ENCODE measurements at regions not wholly inside any gene's neighbourhood (a gene's known extent, or its start where the extent isn't known, plus 50 kb on each side); places are given as distances from the start of the nearest gene placed in this dataset.
"Not testable (repeated sequence)": the region's sequence is repeated elsewhere in the genome, so short reads cannot be mapped to it uniquely, and the experiment has no call there.

GRCh38 chr6:27157459-27158315 lies 89.8 kb upstream of the PRSS16 start:
- peak in 1 of 2 donors; percentile 69 for DNase-seq

GRCh38 chr6:27158316-27158643 lies 89.2 kb upstream of the PRSS16 start:
- DNase-seq, result no peak

- no peak for DNase-seq
Measured at GRCh38 chr6:27159725-27160124, 87.8 kb upstream of the PRSS16 start.

DNA sequence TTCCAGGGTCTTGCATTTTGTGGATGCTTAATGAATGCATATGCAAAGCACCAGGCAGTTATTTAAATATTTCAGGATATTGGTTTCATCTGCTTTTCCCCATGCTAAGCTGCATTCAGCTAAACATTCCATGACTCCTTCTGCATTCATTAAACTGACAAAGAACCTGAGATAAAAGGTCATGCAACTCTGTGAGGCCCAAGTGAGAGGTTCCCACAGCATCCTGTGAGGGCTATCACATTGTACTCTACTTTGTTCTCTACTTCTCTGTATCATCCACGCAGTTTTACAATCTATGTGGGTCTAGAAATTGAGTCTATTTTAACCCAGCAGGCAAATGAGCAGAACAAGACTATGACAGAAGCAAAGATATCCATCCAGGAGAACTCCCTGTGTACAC lies 86.4 kb upstream of the PRSS16 start:
- no peak for DNase-seq

DNA sequence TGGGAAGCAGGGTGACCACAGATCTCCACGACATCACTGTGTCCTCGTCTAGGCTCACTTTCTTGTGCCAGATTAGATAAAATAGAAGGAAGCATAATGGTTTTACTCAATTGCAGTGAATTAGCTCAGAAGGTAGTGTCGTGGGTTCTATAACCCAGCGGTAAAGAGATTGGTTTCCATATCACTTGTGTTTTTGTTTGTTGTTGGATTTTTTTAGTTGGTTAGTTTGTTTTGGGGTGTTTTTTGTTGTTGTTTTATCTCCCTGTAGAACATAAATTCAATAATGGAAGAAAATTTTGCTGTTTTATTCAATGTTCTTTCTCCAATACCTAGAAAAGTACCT lies 85.9 kb upstream of the PRSS16 start:
- DNase-seq, result no peak

DNA sequence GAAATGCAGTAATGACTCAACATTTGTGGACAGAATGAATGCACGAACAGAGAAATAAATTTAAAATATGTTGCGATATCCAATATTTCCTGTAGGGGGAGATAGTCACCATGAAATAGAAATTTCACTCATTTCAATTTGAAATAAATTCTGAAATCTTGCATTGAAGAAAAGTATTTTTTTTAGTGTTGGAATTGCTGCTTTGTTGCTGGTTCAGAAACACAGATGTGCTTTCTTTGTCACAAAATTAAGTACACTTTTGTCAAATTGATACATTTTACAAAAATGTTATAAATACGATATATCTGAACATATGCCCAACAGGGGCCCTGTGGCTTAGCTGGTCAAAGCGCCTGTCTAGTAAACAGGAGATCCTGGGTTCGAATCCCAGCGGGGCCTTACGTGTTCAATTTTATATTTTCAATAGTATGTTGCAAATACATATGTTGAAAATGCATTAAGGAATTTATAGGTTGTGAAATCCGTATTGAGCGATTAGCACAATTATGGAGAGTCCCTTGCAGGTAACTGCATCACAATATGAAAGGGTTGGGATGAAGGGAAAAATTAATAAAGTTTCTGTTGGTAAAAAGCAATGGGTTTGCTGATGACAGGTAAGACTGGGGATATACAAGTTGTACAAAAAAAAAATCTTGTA lies 85.4 kb upstream of the PRSS16 start:
- DNase-seq, result peak in 1 of 2 donors; percentile 49

DNA sequence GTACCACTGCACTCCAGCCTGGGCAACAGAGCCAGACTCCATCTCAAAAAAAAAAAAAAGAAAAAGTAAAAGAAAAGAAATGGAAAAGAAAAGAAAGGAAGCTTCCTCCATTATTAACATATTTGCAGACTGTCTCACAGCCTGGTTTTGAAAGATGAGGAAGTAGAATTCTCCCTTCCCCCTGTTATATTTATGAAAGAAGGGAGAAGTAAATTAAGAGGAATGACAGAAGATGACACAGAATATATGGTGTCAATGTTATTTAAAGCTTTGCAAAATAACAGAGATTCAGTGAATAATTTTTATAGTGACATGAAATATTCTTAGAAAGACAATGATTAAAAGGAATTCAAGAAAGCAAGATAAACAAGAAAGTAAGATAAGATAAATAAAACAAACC lies 83.7 kb upstream of the PRSS16 start:
- DNase-seq, result no peak

- no peak for DNase-seq
Measured at GRCh38 chr6:27168108-27168507, 79.4 kb upstream of the PRSS16 start.

DNA sequence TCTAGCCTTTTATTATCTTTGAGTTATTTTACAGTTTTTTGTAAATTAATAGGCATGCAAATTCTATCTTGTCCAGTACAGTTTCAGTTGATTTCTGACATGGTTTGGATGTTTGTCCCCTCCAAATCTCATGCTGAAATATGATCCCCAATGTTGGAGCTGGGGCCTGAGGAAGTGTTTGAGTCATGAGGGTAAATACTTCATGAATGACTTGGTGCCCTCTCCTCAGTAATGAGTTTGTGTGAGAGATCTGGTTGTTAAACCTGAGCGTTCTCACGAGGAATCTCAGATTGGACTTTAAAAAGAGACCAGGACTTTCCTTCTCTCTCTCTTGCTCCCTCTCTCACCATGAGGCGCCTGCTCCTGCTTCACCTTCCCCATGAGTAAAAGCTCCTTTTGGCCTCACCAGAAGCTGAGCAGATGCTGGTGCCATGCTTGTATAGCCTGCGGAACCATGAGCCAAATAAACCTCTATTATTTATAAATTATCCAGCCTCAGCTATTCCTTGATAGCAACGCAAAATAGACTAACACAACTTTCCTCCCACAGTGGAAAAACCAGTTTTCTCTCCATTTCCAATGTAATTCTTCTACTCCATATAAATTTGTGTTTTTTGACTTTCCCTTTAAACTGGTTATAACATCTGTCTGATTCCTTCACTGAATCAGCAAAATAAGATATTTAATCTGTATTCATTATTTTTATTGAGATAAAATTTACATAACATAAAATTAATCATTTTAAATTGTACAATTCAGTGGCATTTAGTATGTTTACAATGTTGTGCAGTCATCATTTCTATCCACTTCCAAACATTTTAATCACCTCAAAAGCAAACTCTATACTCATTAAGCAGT lies 78.7 kb upstream of the PRSS16 start:
- no peak for DNase-seq

- not testable (repeated sequence) for DNase-seq
Measured at GRCh38 chr6:27172524-27173231, 74.8 kb upstream of the PRSS16 start.

DNA sequence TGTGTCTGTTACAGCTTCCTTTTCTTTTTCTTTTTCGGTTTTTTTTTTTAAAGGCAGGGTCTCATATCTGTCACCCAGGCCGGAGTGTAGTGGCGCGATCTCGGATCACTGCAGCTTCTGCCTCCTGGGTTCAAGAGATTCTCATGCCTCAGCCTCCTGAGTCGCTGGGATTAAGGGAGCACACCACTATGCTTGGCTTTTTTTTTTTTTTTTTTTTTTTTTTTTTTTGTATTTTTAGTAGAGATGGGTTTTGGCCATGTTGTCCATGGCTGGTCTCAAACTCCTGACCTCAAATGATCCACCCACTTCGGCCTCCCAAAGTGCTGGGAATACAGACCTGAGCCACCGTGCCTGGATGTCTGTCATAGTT lies 74.3 kb upstream of the PRSS16 start:
- DNase-seq, result not testable (repeated sequence)

DNA sequence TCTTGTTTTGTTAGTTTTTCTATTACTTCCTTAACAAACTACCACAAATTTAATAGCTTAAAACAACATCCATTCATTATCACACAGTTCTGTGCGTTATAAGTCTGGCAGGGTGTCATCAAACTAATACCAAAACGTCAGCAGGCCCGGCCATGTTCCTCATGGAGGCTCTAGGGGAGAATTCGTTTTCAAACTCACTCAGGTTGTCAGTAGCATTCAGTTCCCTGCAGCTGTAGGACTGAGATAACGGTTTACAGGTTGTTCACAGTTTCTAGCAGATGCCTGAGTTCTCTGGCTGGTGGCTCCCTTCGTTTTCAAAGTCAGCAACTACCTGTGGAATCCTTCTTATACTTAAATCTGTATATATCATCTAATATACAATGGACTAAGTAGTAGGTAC lies 72.5 kb upstream of the PRSS16 start:
- no peak for DNase-seq

GRCh38 chr6:27176096-27176495 lies 71.4 kb upstream of the PRSS16 start:
- DNase-seq, result peak; percentile 26 to 27

- peak; percentile 52 to 61 for DNase-seq
Measured at GRCh38 chr6:27176523-27177484, 70.7 kb upstream of the PRSS16 start.

GRCh38 chr6:27177485-27178406 lies 69.8 kb upstream of the PRSS16 start:
- peak; percentile 80 to 85 for DNase-seq

DNA sequence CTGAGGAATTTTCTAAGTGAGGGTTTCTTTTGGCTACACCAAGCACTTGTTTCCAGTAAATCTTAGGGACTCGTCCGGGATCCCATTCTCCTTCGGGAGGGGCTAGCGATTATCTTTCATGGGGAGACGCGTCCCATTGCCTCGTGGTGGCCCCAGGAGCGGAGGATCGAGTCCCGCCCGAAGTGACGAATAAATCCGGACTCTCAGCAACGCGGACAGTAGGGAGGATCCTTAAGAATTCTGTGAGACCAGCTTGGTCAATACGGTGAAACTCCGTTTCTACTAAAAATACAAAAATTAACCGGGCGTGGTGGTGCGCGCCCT lies 69.1 kb upstream of the PRSS16 start:
- no peak for DNase-seq

DNA sequence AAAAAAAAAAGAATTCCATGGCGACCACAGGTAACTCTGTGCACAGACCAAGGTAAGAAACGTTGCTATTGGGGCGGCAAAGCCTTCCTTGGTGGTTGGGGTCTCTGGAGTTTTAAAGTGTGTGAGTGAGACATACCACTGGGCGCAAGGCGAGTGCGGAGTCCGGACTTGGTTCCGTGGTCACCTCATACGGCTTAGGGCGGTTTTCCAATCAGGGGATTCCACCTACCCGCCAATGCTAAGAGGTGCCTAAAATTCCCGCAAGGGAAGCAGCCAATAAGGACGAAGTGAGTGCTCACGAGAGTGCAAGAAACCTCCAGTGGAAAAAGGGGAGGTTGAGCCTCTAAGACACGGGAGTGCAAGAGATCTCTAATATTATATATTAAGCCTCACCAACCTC lies 68.6 kb upstream of the PRSS16 start:
- DNase-seq, result no peak

- no peak for DNase-seq
Measured at GRCh38 chr6:27183060-27183832, 64.3 kb upstream of the PRSS16 start.

Data from right lung (tissue), 2 donors.